ENCODE measurements at regions not wholly inside any gene's neighbourhood (a gene's known extent, or its start where the extent isn't known, plus 50 kb on each side); places are given as distances from the start of the nearest gene placed in this dataset.

DNA sequence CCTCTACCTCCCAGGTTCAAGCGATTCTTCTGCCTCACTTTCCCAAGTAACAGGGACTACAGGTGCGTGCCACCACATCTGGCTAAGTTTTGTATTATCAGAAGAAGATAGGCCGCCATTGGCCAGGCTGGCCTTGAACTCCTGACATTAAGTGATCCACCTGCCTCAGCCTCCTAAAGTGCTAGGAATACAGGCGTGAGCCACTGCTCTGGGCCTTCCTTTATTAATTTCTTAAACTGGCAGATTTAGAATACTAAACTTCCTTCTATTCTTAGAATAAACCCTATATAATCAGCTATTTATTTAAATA lies 86.6 kb downstream of the HFE start:
- TF ChIP-seq, protein P1, sequence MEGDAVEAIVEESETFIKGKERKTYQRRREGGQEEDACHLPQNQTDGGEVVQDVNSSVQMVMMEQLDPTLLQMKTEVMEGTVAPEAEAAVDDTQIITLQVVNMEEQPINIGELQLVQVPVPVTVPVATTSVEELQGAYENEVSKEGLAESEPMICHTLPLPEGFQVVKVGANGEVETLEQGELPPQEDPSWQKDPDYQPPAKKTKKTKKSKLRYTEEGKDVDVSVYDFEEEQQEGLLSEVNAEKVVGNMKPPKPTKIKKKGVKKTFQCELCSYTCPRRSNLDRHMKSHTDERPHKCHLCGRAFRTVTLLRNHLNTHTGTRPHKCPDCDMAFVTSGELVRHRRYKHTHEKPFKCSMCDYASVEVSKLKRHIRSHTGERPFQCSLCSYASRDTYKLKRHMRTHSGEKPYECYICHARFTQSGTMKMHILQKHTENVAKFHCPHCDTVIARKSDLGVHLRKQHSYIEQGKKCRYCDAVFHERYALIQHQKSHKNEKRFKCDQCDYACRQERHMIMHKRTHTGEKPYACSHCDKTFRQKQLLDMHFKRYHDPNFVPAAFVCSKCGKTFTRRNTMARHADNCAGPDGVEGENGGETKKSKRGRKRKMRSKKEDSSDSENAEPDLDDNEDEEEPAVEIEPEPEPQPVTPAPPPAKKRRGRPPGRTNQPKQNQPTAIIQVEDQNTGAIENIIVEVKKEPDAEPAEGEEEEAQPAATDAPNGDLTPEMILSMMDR (conservative IDR thresholded peaks at IDR 0.05; ENCODE audit: low read length), result no peak
- no peak for TF ChIP-seq EZH2phosphoT487 (IDR thresholded peaks at IDR 0.05; ENCODE audit: borderline replicate concordance, low read depth, low read length)
